ENCODE measurements at regions not wholly inside any gene's neighbourhood (a gene's known extent, or its start where the extent isn't known, plus 50 kb on each side); places are given as distances from the start of the nearest gene placed in this dataset.
"Not testable (repeated sequence)": the region's sequence is repeated elsewhere in the genome, so short reads cannot be mapped to it uniquely, and the experiment has no call there.

- H3K4me3 ChIP-seq: no peak overlapping the region
- peaks cover 8% of the 10 kb centered on the region for H3K9me3 ChIP-seq (replicated peaks)
- no peak overlapping the region for H3K27ac ChIP-seq (replicated peaks)
- H3K4me1 ChIP-seq: no peaks in the 10 kb centered on the region
- DNase-seq: no peak
- no peaks in the 10 kb centered on the region for H3K27me3 ChIP-seq (ENCODE audit: low read depth)
- intact Hi-C loops (cut with micrococcal nuclease): no loop called here
- no peak for TF ChIP-seq CTCF (IDR thresholded peaks at IDR 0.05; ENCODE audit: borderline replicate concordance)
- H3K36me3 ChIP-seq: no peaks in the 10 kb centered on the region
Measured at GRCh38 chr13:70747262-70747661, 639.0 kb upstream of the KLHL1 start.

- intact Hi-C loops (cut with micrococcal nuclease): not testable (repeated sequence)
Measured at GRCh38 chr13:70746469-70746868, 638.2 kb upstream of the KLHL1 start.

GRCh38 chr13:70736622-70737317, 628.5 kb upstream of the KLHL1 start:
- Histone ChIP-seq H3K27me3 (ENCODE audit: low read depth) (no peaks in the 10 kb centered on the region), H3K9me3 (replicated peaks) (no peaks in the 10 kb centered on the region), H3K36me3 (no peaks in the 10 kb centered on the region), H3K4me1 (no peaks in the 10 kb centered on the region), H3K27ac (replicated peaks) (no peak overlapping the region), H3K4me3 (no peak overlapping the region)
- intact Hi-C loops (cut with micrococcal nuclease): no loop called here
- DNase-seq: no peak
- TF ChIP-seq CTCF (IDR thresholded peaks at IDR 0.05; ENCODE audit: borderline replicate concordance): no peak

More at GRCh38 chr13:70746469-70746868, 638.2 kb upstream of the KLHL1 start:
- H3K9me3 ChIP-seq (replicated peaks); H3K27ac ChIP-seq (replicated peaks); H3K36me3 ChIP-seq; H3K27me3 ChIP-seq (ENCODE audit: low read depth); H3K4me1 ChIP-seq; H3K4me3 ChIP-seq; DNase-seq: not testable (repeated sequence)

- DNase-seq: no peak
Measured at GRCh38 chr13:70732611-70733010, 624.4 kb upstream of the KLHL1 start.

GRCh38 chr13:70729369-70729768, 621.1 kb upstream of the KLHL1 start:
- H3K27ac ChIP-seq (replicated peaks): no peak overlapping the region
- TF ChIP-seq CTCF (IDR thresholded peaks at IDR 0.05; ENCODE audit: borderline replicate concordance): no peak
- no peaks in the 10 kb centered on the region for H3K36me3 ChIP-seq
- H3K4me3 ChIP-seq: no peak overlapping the region
- no peaks in the 10 kb centered on the region for H3K27me3 ChIP-seq (ENCODE audit: low read depth)
- no peak for DNase-seq
- intact Hi-C loops (cut with micrococcal nuclease): no loop called here
- no peaks in the 10 kb centered on the region for H3K9me3 ChIP-seq (replicated peaks)
- no peaks in the 10 kb centered on the region for H3K4me1 ChIP-seq

More at GRCh38 chr13:70732611-70733010, 624.4 kb upstream of the KLHL1 start:
- Histone ChIP-seq H3K27me3 (ENCODE audit: low read depth) (no peaks in the 10 kb centered on the region), H3K36me3 (no peaks in the 10 kb centered on the region), H3K27ac (replicated peaks) (no peak overlapping the region), H3K4me1 (no peaks in the 10 kb centered on the region), H3K9me3 (replicated peaks) (no peaks in the 10 kb centered on the region), H3K4me3 (no peak overlapping the region)
- intact Hi-C loops (cut with micrococcal nuclease): no loop called here
- TF ChIP-seq CTCF (IDR thresholded peaks at IDR 0.05; ENCODE audit: borderline replicate concordance): no peak

GRCh38 chr13:70723732-70724131, 615.5 kb upstream of the KLHL1 start:
- H3K4me3 ChIP-seq: no peak overlapping the region
- H3K9me3 ChIP-seq (replicated peaks): no peaks in the 10 kb centered on the region
- no peak overlapping the region for H3K27ac ChIP-seq (replicated peaks)
- H3K27me3 ChIP-seq (ENCODE audit: low read depth): no peaks in the 10 kb centered on the region
- no peak for TF ChIP-seq CTCF (IDR thresholded peaks at IDR 0.05; ENCODE audit: borderline replicate concordance)
- DNase-seq: no peak
- intact Hi-C loops (cut with micrococcal nuclease): no loop called here
- H3K36me3 ChIP-seq: no peaks in the 10 kb centered on the region
- no peaks in the 10 kb centered on the region for H3K4me1 ChIP-seq

Measured in left ventricle myocardium inferior (tissue), 1 donor.